Adipocyte (in vitro differentiated cells): ENCODE measurements at regions not wholly inside any gene's neighbourhood (a gene's known extent, or its start where the extent isn't known, plus 50 kb on each side); places are given as distances from the start of the nearest gene placed in this dataset.
"Not testable (repeated sequence)": the region's sequence is repeated elsewhere in the genome, so short reads cannot be mapped to it uniquely, and the experiment has no call there.

Experiments
- DNase-seq: peaks from one replicate; pipeline ENCODE4 v3.0.0-alpha.2; 2015; ENCODE audit warnings: low read depth
- H3K27me3 ChIP-seq: replicated peaks from 2 replicates; pipeline ENCODE4 v1.7.0; 2013; ENCODE audit warnings: mild to moderate bottlenecking, low read length, moderate library complexity; ENCODE audit not compliant: control insufficient read depth, insufficient read depth
- H3K36me3 ChIP-seq: 2 replicates; pipeline ENCODE4 v1.7.0; 2013; ENCODE audit warnings: low read length, mild to moderate bottlenecking, moderate library complexity; ENCODE audit not compliant: control insufficient read depth, insufficient read depth, severe bottlenecking
- H3K4me1 ChIP-seq: 2 replicates; pipeline ENCODE4 v1.7.0; 2013; ENCODE audit warnings: mild to moderate bottlenecking, low read length, moderate library complexity; ENCODE audit not compliant: control insufficient read depth, insufficient read depth
- H3K4me3 ChIP-seq: 2 replicates; pipeline ENCODE4 v1.7.0; 2013; ENCODE audit warnings: mild to moderate bottlenecking, low read length, moderate library complexity
- H3K9ac ChIP-seq: 2 replicates; pipeline ENCODE4 v1.7.0; 2013; ENCODE audit warnings: mild to moderate bottlenecking, low read length, moderate library complexity
- H3K9me3 ChIP-seq: 2 replicates; pipeline ENCODE4 v1.7.0; 2013; ENCODE audit warnings: mild to moderate bottlenecking, low read length, moderate library complexity; ENCODE audit not compliant: control insufficient read depth

- DNase-seq, result no peak
- no peak overlapping the region for H3K4me3 ChIP-seq
- no peak overlapping the region for H3K9ac ChIP-seq
- H3K36me3 ChIP-seq, result no peaks in the 10 kb centered on the region
- H3K9me3 ChIP-seq, result no peaks in the 10 kb centered on the region
- H3K27me3 ChIP-seq, result no peaks in the 10 kb centered on the region
- no peaks in the 10 kb centered on the region for H3K4me1 ChIP-seq
Observed at GRCh38 chr7:121741896-121742295, 131.1 kb upstream of the PTPRZ1 start.

DNA sequence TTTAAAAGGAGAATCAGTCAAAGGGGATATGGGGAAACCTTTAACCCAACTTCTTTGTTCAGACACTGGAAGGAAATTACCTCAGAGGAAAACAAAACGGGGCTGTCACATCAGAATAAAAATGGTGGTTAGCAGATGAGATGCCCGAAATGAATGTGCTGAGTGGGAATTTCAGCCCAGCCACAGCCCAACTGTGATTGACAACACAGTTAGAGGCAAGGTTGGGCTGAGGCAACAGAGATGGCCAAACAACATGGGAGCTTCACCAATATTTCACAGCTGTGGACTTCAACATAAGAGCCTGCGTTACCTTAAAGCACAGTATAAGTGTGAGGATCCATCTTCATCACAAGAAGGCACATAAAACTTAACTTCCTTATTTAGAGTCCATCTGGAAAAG lies 133.5 kb upstream of the PTPRZ1 start:
- Histone ChIP-seq H3K36me3 (no peaks in the 10 kb centered on the region), H3K4me1 (no peaks in the 10 kb centered on the region), H3K27me3 (no peaks in the 10 kb centered on the region), H3K4me3 (no peak overlapping the region), H3K9me3 (no peaks in the 10 kb centered on the region), H3K9ac (no peak overlapping the region)
- no peak for DNase-seq

DNA sequence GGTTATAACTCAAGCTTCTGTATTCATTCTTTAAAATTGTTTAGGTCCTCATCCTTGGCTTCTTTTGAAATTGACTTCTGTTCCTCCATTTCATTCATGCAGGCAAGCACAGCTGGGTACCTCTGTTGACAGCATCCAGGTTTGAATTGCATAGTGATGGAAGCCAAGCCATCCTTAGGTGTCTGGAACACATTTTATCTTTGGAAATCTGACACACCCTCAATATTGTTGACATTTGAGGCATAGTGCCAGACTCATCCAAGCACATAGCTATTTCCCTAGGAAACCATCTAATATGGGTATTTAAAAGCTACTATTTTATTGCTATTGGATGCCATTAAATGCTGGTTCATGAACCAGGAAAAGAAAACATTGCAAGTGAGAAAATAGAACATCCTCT lies 142.1 kb upstream of the PTPRZ1 start:
- no peak overlapping the region for H3K9ac ChIP-seq
- no peaks in the 10 kb centered on the region for H3K36me3 ChIP-seq
- no peak overlapping the region for H3K4me3 ChIP-seq
- H3K27me3 ChIP-seq, result no peaks in the 10 kb centered on the region
- DNase-seq, result no peak
- H3K4me1 ChIP-seq, result no peaks in the 10 kb centered on the region
- H3K9me3 ChIP-seq, result peaks cover 23% of the 10 kb centered on the region

DNA sequence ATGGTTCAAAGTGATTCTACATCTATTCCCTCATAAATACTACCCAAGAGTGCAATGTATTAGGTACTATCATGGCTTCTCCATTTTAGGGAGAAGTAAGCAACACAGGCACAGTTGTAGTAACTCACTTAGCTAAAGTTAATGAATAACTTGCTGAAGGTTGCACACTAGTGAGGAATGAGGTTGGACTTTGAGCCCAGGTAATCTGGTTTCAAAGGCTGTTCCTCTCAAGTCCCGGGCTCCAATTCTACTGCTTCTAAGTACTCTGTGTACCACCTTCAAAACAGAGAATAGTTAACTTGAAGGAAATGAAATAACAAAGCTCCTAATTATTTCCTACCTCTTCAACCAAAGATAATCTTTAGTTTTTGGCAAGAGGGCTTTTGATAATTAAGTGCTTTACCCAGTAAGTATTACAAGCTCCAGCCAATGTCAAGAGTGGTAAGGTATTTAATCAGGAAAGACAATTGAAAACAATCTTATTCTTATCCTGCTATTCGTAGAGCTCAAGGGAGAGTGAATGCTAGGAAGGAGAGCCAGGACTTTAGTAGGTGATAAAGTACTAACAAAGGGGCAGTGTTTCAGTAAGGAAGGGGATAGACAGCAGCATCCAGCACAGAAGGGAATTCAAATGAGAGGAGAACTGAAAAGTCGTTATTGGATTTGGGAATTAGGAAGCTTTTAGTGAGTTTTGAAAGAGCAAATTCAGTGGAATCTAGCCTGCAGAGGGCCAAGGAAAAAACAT lies 158.2 kb upstream of the PTPRZ1 start:
- Histone ChIP-seq H3K4me3 (no peak overlapping the region), H3K27me3 (no peaks in the 10 kb centered on the region), H3K9me3 (no peaks in the 10 kb centered on the region), H3K36me3 (no peaks in the 10 kb centered on the region), H3K4me1 (no peaks in the 10 kb centered on the region), H3K9ac (no peak overlapping the region)
- DNase-seq, result no peak

DNA sequence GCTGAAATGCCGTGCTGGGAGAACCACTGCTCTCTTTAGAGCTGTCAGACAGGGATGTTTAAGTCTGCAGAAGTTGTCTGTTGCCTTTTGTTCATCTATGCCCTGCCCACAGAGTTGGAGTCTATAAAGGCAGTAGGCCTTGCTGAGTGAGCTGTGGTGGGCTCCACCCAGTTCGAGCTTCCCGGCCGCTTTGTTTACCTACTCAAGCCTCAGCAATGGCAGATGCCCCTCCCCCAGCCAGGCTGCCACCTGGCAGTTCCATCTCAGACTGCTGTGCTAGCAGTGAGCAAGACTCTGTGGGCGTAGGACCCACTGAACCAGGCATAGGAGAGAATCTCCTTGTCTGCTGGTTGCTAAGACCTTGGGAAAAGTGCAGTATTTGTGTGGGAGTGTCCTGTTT lies 160.0 kb upstream of the PTPRZ1 start:
- H3K4me3 ChIP-seq, result not testable (repeated sequence)

DNA sequence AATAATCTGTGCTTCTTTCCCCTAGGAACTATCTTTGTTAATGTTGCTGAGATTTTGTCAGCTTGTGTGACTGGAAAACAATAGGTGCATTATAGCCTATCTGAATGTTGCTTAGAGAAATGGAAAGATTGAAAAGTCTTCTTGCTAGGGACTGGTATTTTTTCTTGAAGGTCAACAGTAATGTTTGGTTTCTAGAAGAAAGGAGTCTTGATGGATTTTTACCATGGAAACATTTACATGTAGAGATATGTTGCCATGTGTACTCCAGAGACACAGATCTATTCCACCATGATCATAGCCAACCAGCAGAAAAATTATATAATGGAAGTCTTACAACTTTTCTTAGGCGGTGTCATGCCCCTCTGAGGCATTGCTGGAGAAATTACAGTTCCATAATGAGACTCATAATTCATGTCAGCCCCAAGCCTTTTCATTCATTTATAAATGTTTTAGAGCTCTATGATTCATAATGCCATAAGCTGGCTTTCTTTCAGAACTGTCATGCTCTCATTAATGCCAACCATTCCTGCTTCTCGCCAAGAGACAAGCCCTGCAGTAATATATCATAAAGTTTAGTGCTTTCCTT lies 175.1 kb upstream of the PTPRZ1 start:
- Histone ChIP-seq H3K9ac (no peak overlapping the region), H3K27me3 (no peaks in the 10 kb centered on the region), H3K9me3 (no peaks in the 10 kb centered on the region), H3K4me1 (no peaks in the 10 kb centered on the region), H3K36me3 (no peaks in the 10 kb centered on the region), H3K4me3 (no peak overlapping the region)
- DNase-seq, result no peak

More for the DNA sequence above, 160.0 kb upstream of the PTPRZ1 start:
- H3K9ac ChIP-seq, DNase-seq, H3K36me3 ChIP-seq, H3K27me3 ChIP-seq, H3K4me1 ChIP-seq, H3K9me3 ChIP-seq: not testable (repeated sequence)

- Histone ChIP-seq H3K9ac (no peak overlapping the region), H3K9me3 (no peaks in the 10 kb centered on the region), H3K4me3 (no peak overlapping the region), H3K27me3 (no peaks in the 10 kb centered on the region), H3K4me1 (no peaks in the 10 kb centered on the region), H3K36me3 (no peaks in the 10 kb centered on the region)
- DNase-seq, result no peak
Observed at GRCh38 chr7:121696954-121697353, 176.0 kb upstream of the PTPRZ1 start.

DNA sequence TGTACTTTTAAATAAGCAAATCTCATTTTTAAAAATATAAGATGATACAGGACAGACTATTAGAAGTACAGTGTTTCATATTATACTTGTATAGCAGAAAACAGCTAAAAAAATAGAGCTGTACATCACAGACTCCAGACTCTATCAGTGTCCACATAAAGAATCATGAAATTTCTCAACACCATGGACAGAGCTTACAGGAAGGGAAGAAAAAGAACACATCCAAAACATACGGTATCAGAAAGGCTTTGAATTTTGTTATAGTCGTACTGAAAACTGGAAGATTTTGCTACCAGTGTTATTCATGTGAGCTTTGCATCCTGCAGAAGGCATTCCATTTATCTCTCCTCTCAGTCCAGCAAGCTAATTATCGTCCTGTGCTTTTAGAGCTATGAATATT lies 183.2 kb upstream of the PTPRZ1 start:
- Histone ChIP-seq H3K36me3 (no peaks in the 10 kb centered on the region), H3K9ac (no peak overlapping the region), H3K4me1 (no peaks in the 10 kb centered on the region), H3K9me3 (no peaks in the 10 kb centered on the region), H3K4me3 (no peak overlapping the region), H3K27me3 (no peaks in the 10 kb centered on the region)
- peak; percentile 1 for DNase-seq

GRCh38 chr7:121681700-121682099 lies 191.3 kb upstream of the PTPRZ1 start:
- Histone ChIP-seq H3K4me3 (no peak overlapping the region), H3K27me3 (no peaks in the 10 kb centered on the region), H3K9ac (no peak overlapping the region), H3K4me1 (no peaks in the 10 kb centered on the region), H3K36me3 (no peaks in the 10 kb centered on the region), H3K9me3 (no peaks in the 10 kb centered on the region)
- no peak for DNase-seq

GRCh38 chr7:121676168-121676567 lies 196.8 kb upstream of the PTPRZ1 start:
- no peak overlapping the region for H3K9ac ChIP-seq
- H3K9me3 ChIP-seq, result no peaks in the 10 kb centered on the region
- H3K36me3 ChIP-seq, result no peaks in the 10 kb centered on the region
- DNase-seq, result no peak
- H3K4me1 ChIP-seq, result no peaks in the 10 kb centered on the region
- H3K27me3 ChIP-seq, result no peaks in the 10 kb centered on the region
- no peak overlapping the region for H3K4me3 ChIP-seq

DNA sequence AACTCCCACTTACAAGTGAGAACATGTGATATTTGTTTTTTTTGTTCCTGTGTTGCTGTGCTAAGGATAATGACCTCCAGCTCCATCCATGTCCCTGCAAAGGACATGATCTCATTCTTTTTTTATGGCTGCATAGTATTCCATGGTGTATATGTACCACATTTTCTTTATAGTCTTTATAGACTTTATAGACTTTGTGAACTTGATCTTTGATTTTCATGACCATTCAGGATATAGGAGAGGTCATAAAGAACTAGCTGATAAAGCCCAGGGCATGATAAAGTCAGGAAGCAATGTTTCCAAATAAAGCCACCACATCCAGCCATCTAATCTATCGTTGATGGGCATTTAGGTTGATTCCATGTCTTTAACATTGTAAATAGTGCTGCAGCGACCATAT lies 198.5 kb upstream of the PTPRZ1 start:
- not testable (repeated sequence) for DNase-seq, H3K4me1 ChIP-seq, H3K27me3 ChIP-seq, H3K4me3 ChIP-seq, H3K36me3 ChIP-seq, H3K9ac ChIP-seq
- peaks cover 13% of the 10 kb centered on the region for H3K9me3 ChIP-seq

GRCh38 chr7:121669144-121669543 lies 203.8 kb upstream of the PTPRZ1 start:
- H3K36me3 ChIP-seq, result no peaks in the 10 kb centered on the region
- H3K9ac ChIP-seq, result no peak overlapping the region
- H3K27me3 ChIP-seq, result no peaks in the 10 kb centered on the region
- H3K4me1 ChIP-seq, result no peaks in the 10 kb centered on the region
- H3K4me3 ChIP-seq, result no peak overlapping the region
- H3K9me3 ChIP-seq, result peaks cover 17% of the 10 kb centered on the region
- DNase-seq, result no peak
